ENCODE measurements at regions not wholly inside any gene's neighbourhood (a gene's known extent, or its start where the extent isn't known, plus 50 kb on each side); places are given as distances from the start of the nearest gene placed in this dataset.

DNA sequence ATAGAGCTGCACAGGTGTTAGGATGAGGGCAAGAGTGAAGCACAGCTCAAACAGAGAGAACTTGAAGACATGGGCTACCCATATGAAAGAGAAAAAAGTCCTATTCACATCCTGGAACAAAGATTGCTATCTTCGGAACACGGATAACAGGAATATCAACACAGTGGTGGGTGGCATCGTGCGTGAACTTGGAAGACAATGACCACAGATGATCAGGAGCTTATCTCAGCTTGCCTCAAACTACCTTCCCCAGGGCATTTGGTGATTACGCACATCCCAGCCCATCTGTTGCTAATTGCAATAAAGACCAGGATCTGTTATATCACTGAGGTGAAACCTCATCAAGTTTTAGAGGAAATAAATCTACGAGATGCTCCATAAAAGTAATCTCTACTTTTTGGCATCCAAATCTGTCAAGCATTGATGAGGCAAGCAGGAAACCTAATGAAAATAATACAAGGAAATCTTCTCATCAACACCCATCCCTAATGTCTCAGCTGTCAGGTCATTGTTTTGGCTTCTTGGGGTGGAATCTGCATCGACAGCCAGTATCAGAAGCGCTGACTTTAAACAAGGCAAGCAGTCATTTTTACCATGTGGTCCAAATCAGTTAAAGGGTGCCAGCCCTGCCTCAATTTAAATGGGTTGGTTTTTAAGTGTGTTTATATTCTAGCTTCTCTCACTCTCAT lies 188.2 kb downstream of the SPCS3 start:
- TF ChIP-seq, protein P1, sequence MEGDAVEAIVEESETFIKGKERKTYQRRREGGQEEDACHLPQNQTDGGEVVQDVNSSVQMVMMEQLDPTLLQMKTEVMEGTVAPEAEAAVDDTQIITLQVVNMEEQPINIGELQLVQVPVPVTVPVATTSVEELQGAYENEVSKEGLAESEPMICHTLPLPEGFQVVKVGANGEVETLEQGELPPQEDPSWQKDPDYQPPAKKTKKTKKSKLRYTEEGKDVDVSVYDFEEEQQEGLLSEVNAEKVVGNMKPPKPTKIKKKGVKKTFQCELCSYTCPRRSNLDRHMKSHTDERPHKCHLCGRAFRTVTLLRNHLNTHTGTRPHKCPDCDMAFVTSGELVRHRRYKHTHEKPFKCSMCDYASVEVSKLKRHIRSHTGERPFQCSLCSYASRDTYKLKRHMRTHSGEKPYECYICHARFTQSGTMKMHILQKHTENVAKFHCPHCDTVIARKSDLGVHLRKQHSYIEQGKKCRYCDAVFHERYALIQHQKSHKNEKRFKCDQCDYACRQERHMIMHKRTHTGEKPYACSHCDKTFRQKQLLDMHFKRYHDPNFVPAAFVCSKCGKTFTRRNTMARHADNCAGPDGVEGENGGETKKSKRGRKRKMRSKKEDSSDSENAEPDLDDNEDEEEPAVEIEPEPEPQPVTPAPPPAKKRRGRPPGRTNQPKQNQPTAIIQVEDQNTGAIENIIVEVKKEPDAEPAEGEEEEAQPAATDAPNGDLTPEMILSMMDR (IDR thresholded peaks at IDR 0.05; ENCODE audit: low read depth, low read length, missing control alignments): no peak
- no peak overlapping the region for H3K4me3 ChIP-seq (ENCODE audit: low read depth, low read length)
- no peak for DNase-seq

DNA sequence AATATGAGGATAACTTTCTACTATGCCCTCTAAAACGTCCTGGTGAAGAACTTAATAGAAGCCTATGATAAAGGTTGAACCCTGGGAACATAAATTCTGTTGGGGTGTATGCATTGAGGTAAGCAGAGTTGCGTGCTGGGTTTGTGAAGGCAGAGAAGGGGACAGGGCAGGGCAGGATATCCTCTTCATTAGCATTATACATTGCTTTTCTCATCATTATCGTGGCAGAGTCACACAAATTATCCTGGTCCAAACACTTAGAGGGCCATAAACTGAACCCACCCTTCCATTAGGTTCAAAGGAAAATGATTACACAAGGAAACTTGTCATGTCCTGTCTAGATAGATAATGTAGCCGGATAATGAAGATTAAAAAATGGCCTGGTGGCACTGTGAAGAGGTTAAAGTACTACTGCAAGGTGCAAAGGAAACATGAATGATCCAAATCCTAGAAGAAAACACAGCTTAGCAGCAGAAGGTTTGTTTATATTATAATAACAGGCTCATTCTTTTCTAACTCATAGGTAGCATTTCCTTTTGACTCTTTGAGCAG lies 189.1 kb downstream of the SPCS3 start:
- H3K4me3 ChIP-seq (ENCODE audit: low read depth, low read length): no peak overlapping the region
- H3K27me3 ChIP-seq (replicated peaks): no peaks in the 10 kb centered on the region
- in situ Hi-C loops (cut with HindIII; ENCODE audit: low pct_ligation_motif_present, low sequenced_read_pairs): no loop called here
- DNase-seq: no peak
- no peaks in the 10 kb centered on the region for H3K36me3 ChIP-seq (replicated peaks)
- TF ChIP-seq, protein P1 (IDR thresholded peaks at IDR 0.05; ENCODE audit: low read depth, low read length, missing control alignments): no peak
- H3K27ac ChIP-seq: no peak overlapping the region

More for the DNA sequence above, 188.2 kb downstream of the SPCS3 start:
- Histone ChIP-seq H3K36me3 (replicated peaks) (no peaks in the 10 kb centered on the region), H3K27me3 (replicated peaks) (no peaks in the 10 kb centered on the region), H3K27ac (no peak overlapping the region)
- in situ Hi-C loops (cut with HindIII; ENCODE audit: low pct_ligation_motif_present, low sequenced_read_pairs): no loop called here

GRCh38 chr4:176525576-176525975 lies 205.8 kb downstream of the SPCS3 start:
- no peak overlapping the region for H3K4me3 ChIP-seq (ENCODE audit: low read depth, low read length)
- TF ChIP-seq, protein P1 (IDR thresholded peaks at IDR 0.05; ENCODE audit: low read depth, low read length, missing control alignments): no peak
- no peak for DNase-seq
- no peak overlapping the region for H3K27ac ChIP-seq
- in situ Hi-C loops (cut with HindIII; ENCODE audit: low pct_ligation_motif_present, low sequenced_read_pairs): loop anchor here (25.0 kb wide), 1 partner anchor 138 kb away; no protein-coding TSS in a partner anchor
- H3K27me3 ChIP-seq (replicated peaks): no peaks in the 10 kb centered on the region
- H3K36me3 ChIP-seq (replicated peaks): no peaks in the 10 kb centered on the region

DNA sequence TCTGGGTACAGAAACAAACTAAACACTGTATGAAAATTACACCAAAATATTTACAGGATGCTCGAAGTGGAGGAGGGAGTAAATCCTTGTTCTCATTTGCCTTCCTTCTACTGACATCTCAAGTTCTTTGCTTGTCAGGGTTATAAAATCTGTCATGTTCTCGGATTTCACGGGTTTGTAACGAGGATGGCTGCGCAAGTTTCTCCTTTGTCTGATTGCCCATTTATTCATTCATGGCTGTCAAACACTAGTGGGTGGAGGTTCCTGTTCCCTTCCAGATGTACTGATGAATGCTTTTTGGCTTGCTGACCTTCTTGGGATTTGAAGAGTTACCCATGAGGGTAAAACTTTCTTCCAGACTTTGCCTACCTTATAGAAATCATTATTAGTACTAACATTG lies 206.9 kb downstream of the SPCS3 start:
- Histone ChIP-seq H3K27ac (no peak overlapping the region), H3K27me3 (replicated peaks) (no peaks in the 10 kb centered on the region), H3K36me3 (replicated peaks) (no peaks in the 10 kb centered on the region), H3K4me3 (ENCODE audit: low read depth, low read length) (no peak overlapping the region)
- in situ Hi-C loops (cut with HindIII; ENCODE audit: low pct_ligation_motif_present, low sequenced_read_pairs): loop anchor here (25.0 kb wide), 1 partner anchor 139 kb away; no protein-coding TSS in a partner anchor
- no peak for DNase-seq
- TF ChIP-seq, protein P1 (IDR thresholded peaks at IDR 0.05; ENCODE audit: low read depth, low read length, missing control alignments): no peak

GRCh38 chr4:176529574-176529973 lies 209.8 kb downstream of the SPCS3 start:
- no peaks in the 10 kb centered on the region for H3K27me3 ChIP-seq (replicated peaks)
- TF ChIP-seq, protein P1 (IDR thresholded peaks at IDR 0.05; ENCODE audit: low read depth, low read length, missing control alignments): no peak
- H3K27ac ChIP-seq: no peak overlapping the region
- H3K4me3 ChIP-seq (ENCODE audit: low read depth, low read length): no peak overlapping the region
- in situ Hi-C loops (cut with HindIII; ENCODE audit: low pct_ligation_motif_present, low sequenced_read_pairs): loop anchor here (25.0 kb wide), 1 partner anchor 142 kb away; no protein-coding TSS in a partner anchor
- DNase-seq: no peak
- H3K36me3 ChIP-seq (replicated peaks): no peaks in the 10 kb centered on the region

Measured in brain microvascular endothelial cell (primary cell).